Hypothalamus (tissue), 51 donors: ENCODE measurements at regions not wholly inside any gene's neighbourhood (a gene's known extent, or its start where the extent isn't known, plus 50 kb on each side); places are given as distances from the start of the nearest gene placed in this dataset.
"Not testable (repeated sequence)": the region's sequence is repeated elsewhere in the genome, so short reads cannot be mapped to it uniquely, and the experiment has no call there.

Source experiments
- DNase-seq, 51 donors: peaks; one replicate each; lab custom pipeline; 2025; lab: John Stamatoyannopoulos, UW

GRCh38 chr10:57890691-57891090, 377.0 kb downstream of the IPMK start:
- DNase-seq: no peak

GRCh38 chr10:57885618-57885968, 382.1 kb downstream of the IPMK start:
- not testable (repeated sequence) for DNase-seq

DNA sequence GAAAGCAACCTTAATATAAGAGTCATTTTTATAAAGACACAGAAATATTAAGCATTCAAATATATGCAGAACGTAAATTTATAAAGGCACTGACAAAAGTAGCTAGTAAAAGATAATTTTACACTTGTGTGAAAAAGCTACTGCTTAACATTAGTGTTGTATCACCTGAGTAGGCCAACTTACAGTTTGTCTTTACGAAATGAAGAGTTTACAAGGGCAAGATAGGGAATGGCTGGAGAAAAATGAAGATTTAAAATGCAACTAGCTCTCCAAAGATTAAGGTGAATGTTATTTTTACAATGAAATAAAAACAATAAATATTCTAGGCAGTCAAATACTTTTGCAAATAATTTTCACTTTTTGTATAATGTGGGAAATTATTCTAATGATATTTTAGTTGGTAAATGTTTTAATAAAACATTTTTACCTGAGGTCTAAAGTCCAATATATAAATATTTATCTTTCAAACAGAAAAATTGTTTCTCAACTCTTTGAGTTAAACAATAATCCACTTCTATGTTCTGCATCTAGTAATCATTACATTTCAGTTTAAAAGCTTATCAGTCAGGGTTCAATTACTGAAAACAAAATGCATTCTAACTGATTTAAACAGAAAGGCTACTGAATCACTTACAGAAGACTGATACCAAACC, 382.6 kb downstream of the IPMK start:
- no peak for DNase-seq

GRCh38 chr10:57884407-57884806, 383.3 kb downstream of the IPMK start:
- no peak for DNase-seq

- no peak for DNase-seq
Measured at GRCh38 chr10:57880446-57881227, 387.1 kb downstream of the IPMK start.

DNA sequence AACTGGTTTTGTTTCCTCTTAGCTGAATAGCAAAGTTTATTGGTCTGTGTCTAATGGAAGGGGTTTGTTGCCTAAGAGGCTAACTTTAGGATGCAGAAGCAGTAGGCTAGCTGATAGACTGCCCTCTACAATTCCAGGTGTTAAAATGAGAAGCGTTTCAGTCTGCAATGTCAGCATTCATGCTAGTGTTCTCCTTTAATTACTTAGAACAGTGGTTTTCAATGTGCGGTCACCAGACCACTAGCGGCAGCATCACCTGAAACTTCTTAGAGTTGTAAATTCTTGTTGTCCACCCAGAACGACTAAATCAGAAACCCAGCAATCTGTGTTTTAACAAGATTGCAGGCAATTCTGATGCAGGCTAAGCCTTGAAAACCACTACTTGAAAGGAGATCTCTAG, 392.9 kb downstream of the IPMK start:
- no peak for DNase-seq

GRCh38 chr10:57867241-57867640, 400.5 kb downstream of the IPMK start:
- DNase-seq: no peak

DNA sequence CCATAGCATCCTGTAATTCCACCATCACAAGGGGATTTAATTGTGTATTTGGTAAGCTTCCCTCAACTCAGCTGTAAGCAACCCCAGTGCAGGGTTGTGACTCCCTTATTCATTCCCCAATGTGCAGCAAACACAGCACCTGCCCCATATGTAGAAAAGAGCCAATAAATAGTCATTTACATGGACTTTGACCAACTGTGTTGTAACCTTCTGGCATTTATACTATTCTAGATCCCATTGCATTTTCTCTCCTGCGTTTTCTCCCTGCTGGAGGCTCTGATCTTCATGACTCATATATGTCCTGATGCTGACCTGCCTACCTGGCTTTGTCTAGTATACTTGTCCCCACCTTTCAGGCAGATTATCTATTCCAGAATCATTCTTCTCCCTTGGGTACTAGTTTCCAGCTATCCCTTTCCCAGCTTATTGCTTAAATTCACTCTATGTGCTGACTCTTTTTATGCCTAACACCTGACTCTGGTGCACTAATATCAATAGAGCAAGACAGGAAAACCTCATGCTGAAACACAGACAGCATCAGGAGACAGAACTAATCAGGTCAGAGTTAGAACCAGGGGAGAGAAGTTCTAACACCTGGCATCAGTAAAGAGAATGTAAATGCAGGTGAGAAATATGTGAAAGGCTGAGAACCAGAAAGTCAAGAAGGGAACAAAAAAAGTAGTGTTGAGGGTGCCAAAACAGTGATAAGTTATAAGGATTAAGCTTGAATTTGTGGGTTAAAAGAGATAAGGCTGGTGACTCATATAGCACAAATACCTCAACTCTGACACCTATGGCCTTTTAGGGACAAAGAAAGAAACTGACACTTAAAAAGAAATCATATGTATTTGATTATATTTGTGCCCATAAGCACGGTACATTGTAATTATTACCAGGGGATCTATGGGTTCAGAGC, 402.7 kb downstream of the IPMK start:
- DNase-seq: no peak

- DNase-seq: peak in 1 of 51 donors; percentile 21
Measured at GRCh38 chr10:57849691-57850357, 417.9 kb downstream of the IPMK start.

DNA sequence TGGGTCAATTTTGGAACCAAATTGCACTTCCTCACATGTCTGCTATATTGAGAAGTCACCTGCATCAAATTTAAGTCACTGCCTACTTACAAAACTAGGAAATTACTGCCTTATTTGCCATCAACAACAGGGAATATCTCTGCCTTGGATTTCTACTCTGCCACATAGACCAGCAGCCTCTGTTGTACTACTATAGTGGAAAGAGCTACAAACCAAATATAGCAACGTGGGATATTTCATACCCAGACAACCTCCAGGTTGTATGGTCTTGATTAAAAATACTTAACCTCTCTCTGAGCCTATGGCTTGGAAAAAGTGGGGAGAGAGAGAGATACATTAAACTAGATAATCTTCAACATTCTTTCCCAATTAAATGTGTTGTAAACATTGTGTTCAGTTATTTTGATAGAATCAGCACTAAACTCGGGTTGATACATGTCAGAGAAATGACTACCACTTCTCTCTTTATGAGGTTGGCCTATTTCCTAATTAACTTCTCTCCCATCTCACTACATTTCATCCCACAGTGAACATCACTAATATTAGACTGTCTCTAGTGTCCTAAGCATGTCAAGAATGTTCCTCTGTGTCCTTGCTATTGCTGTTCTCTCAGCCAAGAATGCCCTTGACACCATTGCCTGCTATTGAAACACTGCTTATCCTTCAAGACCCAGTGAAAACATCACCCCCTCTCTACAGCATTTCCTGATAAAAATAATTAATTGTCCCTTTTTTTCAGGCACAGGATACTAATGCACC, 421.2 kb downstream of the IPMK start:
- no peak for DNase-seq

GRCh38 chr10:57844387-57844998, 423.2 kb downstream of the IPMK start:
- no peak for DNase-seq

DNA sequence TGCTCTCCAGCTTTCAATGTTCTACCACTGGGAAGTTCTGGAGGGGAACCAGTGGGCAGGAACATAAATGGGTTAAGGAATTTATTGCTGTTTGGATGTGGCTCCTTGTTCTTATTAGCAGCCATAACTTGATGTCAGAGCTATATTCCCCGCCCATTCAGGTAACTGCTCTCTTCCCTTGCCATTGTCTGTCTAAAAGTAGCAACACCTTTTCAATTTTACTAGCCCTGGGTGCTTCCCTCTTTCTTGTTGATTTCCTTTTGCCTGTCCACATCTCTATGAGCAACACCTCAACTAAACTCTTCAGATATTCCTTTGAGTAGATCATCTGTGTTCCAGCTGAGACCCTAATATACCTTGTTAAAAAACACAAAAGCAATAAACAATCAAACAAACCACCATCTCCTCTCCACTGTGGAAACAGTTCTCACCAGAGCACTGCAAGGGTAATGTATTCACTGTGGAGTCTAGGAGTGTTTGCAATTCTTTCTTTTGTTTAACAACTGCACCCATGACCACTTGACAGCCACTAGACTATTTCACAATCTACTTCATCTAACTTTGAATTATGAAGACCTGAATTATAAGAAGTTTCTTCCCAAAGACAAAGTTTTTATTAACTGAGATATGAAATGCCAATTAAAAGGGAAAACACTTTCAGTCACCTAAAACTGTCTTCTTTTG, 436.7 kb downstream of the IPMK start:
- no peak for DNase-seq

GRCh38 chr10:57825015-57825414, 442.7 kb downstream of the IPMK start:
- no peak for DNase-seq

DNA sequence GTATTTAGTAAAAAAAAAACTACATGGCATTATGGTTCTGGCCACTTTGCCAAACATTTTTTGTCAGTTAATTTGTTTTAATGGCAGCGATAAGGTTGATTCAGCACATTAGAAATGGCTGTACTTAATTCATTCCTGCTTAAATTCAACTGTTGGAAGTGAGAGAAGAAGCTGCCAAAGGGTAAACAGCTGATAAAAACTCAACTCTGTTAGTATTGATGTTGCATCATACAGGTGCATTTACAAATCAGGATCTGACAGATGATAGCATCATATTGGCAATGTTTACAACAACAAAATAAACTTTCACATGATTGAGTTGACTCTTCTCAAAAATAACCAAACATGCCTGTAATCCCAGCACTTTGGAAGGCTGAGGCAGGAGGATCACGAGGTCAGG, 444.3 kb downstream of the IPMK start:
- no peak for DNase-seq

DNA sequence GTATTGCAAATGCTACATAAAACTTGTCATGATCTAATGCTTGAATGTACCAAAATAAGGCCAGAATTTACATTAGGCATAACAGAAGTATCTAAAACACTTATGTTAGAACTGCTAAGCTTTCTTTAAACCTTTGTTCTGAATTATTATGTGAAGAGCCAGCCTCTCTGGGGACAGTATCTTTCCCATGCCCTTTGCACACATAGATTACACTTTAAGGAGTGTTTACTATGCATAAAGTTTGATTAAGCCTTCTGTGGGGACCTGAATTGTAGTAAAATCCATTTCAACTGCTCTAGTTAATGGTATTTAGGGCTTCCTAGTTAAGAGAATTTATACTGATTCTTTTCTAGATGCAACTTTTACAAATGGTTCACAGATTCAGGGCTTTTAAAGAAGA, 444.7 kb downstream of the IPMK start:
- no peak for DNase-seq

- no peak for DNase-seq
Measured at GRCh38 chr10:57818522-57818921, 449.2 kb downstream of the IPMK start.

DNA sequence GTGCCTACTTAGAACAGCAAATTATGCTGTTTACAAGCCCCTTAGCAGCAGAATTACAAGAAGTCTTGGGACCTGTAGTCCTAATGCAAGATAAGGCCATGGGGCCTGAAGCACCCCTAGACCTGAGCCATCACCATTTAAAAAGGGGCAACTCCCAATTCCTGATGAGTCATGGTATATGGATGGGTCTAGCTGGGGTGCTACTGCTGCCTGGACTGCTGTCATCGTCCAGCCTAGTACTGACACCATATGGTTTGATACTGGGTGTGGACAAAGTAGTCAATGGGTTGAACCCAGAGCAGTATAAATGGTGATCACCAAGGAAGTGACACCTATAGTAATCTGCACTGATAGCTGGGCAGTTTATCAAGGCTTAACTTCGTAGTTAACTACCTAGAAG, 450.0 kb downstream of the IPMK start:
- DNase-seq: no peak

DNA sequence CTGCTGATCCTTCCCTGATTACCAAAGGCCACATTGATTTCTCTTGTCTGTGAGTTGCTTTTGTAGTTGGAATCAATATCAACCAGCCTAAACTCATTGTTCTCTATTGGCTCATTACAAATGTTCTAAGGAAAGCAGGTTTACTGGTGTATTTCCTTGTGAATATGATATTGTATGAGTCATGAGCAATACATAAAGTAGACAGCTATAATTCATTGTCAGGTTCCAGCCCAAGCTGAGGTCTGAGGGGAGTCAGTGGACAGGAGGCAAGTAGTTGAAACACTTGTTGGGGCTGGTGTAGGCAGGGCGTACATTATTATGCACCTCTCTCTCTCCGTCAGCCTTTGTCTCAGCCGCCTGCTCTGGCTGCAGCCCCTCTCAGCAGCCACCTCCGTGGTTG, 451.7 kb downstream of the IPMK start:
- DNase-seq: no peak

DNA sequence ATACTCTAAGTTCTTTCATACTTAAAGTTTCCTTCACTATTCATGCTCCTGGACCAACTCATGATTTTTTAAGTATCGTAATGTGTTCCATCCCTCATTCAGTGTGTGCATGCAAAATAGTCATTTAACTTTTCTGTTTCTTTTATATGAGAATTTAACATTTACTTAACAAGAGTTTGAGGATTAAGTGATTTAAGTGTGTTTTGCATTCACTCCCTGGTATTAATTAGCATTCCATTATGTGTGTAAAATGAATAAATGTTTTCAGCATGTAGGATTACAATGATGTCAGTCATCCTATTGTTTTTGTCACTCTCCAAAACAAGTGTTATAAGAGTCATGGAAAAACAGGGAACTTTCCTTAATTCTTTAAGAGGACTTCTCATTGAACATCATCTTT, 457.7 kb downstream of the IPMK start:
- no peak for DNase-seq
